Endometrium (tissue), 2 donors: ENCODE measurements at regions not wholly inside any gene's neighbourhood (a gene's known extent, or its start where the extent isn't known, plus 50 kb on each side); places are given as distances from the start of the nearest gene placed in this dataset.
"Not testable (repeated sequence)": the region's sequence is repeated elsewhere in the genome, so short reads cannot be mapped to it uniquely, and the experiment has no call there.

Experiments used
- FAIRE-seq: peaks from 2 replicates; lab custom pipeline; 2012; peaks lifted over from hg19 to GRCh38; lab: Jason Lieb, UNC
- donor health status: control.
- donor health status: control.

- no peak for FAIRE-seq
These were observed 324.2 kb downstream of the SEC16B start for GRCh38 chr1:177645491-177646190.

GRCh38 chr1:177640687-177641086 is 329.2 kb downstream of the SEC16B start:
- FAIRE-seq, result no peak

- FAIRE-seq, result not testable (repeated sequence)
These were observed 335.7 kb downstream of the SEC16B start for GRCh38 chr1:177634151-177634550.

GRCh38 chr1:177632923-177633615 is 336.8 kb downstream of the SEC16B start:
- no peak for FAIRE-seq

GRCh38 chr1:177631770-177632169 is 338.1 kb downstream of the SEC16B start:
- FAIRE-seq, result no peak

GRCh38 chr1:177629526-177629925 is 340.3 kb downstream of the SEC16B start:
- no peak for FAIRE-seq

- no peak for FAIRE-seq
These were observed 342.5 kb downstream of the SEC16B start for GRCh38 chr1:177627148-177627910.

- no peak for FAIRE-seq
These were observed 349.1 kb downstream of the SEC16B start for GRCh38 chr1:177620636-177621190.

- no peak for FAIRE-seq
These were observed 354.6 kb downstream of the SEC16B start for GRCh38 chr1:177615251-177615650.

- FAIRE-seq, result no peak
These were observed 358.5 kb downstream of the SEC16B start for GRCh38 chr1:177611402-177611801.

- FAIRE-seq, result no peak
These were observed 359.9 kb downstream of the SEC16B start for GRCh38 chr1:177609953-177610352.

GRCh38 chr1:177600936-177601335 is 368.9 kb downstream of the SEC16B start:
- FAIRE-seq, result no peak

GRCh38 chr1:177600321-177600720 is 369.5 kb downstream of the SEC16B start:
- no peak for FAIRE-seq

GRCh38 chr1:177597393-177597792 is 372.5 kb downstream of the SEC16B start:
- FAIRE-seq, result no peak

GRCh38 chr1:177596485-177596884 is 373.4 kb downstream of the SEC16B start:
- no peak for FAIRE-seq

- no peak for FAIRE-seq
These were observed 376.8 kb downstream of the SEC16B start for GRCh38 chr1:177593105-177593504.

- no peak for FAIRE-seq
These were observed 377.2 kb downstream of the SEC16B start for GRCh38 chr1:177592624-177593023.

- FAIRE-seq, result no peak
These were observed 378.7 kb downstream of the SEC16B start for GRCh38 chr1:177591155-177591554.

- FAIRE-seq, result no peak
These were observed 380.7 kb downstream of the SEC16B start for GRCh38 chr1:177589166-177589565.

GRCh38 chr1:177586429-177586828 is 383.4 kb downstream of the SEC16B start:
- FAIRE-seq, result no peak

GRCh38 chr1:177585302-177586220 is 384.3 kb downstream of the SEC16B start:
- FAIRE-seq, result no peak

GRCh38 chr1:177573901-177574300 is 396.0 kb downstream of the SEC16B start:
- FAIRE-seq, result no peak
